ENCODE measurements at regions not wholly inside any gene's neighbourhood (a gene's known extent, or its start where the extent isn't known, plus 50 kb on each side); places are given as distances from the start of the nearest gene placed in this dataset. TPM values are rescaled to one million over a fixed set of nuclear protein-coding genes. Genes with fewer than 3 reads are reported as not detected.

DNA sequence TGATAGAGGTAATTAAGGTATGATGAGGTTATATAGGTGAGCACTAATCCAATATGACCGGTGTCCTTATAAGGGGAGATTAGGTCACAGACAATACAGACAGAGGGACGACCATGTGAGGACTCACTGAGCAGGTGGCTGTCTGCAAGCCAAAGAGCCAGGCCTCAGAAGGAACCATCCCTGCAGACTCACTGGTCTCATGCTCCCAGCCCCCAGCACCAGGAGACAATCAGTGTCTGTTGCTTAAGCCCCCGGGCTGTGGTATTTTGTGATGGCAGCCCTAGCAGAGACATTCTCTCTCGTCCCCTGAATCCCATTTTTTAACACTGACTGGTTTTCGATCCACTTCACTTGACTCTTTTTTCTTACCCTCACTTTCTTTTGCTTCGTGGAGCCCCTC, 51.9 kb upstream of the PABPC3 start:
- whole genome bisulfite sequencing, 2 donors, result 75 to 80% methylated on average over 6 of the region's 6 CpGs
- no peaks in the 10 kb centered on the region for H3K36me3 ChIP-seq
- peaks cover 0 to 11% (median 0%) of the 10 kb centered on the region in 4 donors for H3K4me1 ChIP-seq
- DNase-seq (ENCODE audit: low spot score in 2 of 2), result no peak
- peaks cover 0 to under 1% (median 0%) of the 10 kb centered on the region in 4 donors for H3K9me3 ChIP-seq
- H3K27me3 ChIP-seq, result peaks cover 0 to 65% of the 10 kb centered on the region in 2 donors
- H3K4me3 ChIP-seq, result no peak overlapping the region
- no peak overlapping the region for H3K27ac ChIP-seq
- TF ChIP-seq, protein P1, sequence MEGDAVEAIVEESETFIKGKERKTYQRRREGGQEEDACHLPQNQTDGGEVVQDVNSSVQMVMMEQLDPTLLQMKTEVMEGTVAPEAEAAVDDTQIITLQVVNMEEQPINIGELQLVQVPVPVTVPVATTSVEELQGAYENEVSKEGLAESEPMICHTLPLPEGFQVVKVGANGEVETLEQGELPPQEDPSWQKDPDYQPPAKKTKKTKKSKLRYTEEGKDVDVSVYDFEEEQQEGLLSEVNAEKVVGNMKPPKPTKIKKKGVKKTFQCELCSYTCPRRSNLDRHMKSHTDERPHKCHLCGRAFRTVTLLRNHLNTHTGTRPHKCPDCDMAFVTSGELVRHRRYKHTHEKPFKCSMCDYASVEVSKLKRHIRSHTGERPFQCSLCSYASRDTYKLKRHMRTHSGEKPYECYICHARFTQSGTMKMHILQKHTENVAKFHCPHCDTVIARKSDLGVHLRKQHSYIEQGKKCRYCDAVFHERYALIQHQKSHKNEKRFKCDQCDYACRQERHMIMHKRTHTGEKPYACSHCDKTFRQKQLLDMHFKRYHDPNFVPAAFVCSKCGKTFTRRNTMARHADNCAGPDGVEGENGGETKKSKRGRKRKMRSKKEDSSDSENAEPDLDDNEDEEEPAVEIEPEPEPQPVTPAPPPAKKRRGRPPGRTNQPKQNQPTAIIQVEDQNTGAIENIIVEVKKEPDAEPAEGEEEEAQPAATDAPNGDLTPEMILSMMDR (IDR thresholded peaks at IDR 0.05), result no peak
- TF ChIP-seq EP300 (IDR thresholded peaks at IDR 0.05) (no peak), POLR2A (IDR thresholded peaks at IDR 0.05) (no peak)

Small RNAs in the stretch of these regions (small RNA-seq; reads per million reads assigned to genes)
- not detected for gene AL590099.1
- not detected for gene LSP1P1
